ENCODE measurements at regions not wholly inside any gene's neighbourhood (a gene's known extent, or its start where the extent isn't known, plus 50 kb on each side); places are given as distances from the start of the nearest gene placed in this dataset.

DNA sequence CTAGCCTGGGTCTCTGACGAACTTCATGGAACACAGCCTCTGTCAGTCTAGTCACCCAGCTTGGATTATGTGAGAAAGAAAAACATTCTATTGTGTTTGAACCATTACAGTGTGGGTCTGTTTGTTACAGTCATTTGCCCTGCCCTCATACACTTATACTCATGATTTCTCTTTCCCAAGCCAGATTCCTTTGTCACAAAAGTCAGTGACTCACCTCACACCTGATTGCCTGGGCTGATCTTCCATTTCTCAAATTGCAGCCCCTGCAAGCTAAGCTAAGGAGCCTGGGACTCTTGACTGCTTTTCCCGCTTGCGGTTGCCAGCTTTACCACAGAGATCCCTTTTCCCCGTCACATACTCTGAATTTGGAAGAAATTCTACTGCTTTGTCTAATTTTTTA is 395.9 kb downstream of the SAMD5 start:
- Histone ChIP-seq H3K27me3 (ENCODE audit: control insufficient read depth, insufficient read depth, low read length) (no peaks in the 10 kb centered on the region), H3K36me3 (ENCODE audit: control insufficient read depth, insufficient read depth, low read length) (no peaks in the 10 kb centered on the region), H3K4me3 (ENCODE audit: low read depth, low read length) (no peak overlapping the region)
- no peak for FAIRE-seq
- DNase-seq (ENCODE audit: low read depth) = peak; percentile 3
- TF ChIP-seq, protein P1, sequence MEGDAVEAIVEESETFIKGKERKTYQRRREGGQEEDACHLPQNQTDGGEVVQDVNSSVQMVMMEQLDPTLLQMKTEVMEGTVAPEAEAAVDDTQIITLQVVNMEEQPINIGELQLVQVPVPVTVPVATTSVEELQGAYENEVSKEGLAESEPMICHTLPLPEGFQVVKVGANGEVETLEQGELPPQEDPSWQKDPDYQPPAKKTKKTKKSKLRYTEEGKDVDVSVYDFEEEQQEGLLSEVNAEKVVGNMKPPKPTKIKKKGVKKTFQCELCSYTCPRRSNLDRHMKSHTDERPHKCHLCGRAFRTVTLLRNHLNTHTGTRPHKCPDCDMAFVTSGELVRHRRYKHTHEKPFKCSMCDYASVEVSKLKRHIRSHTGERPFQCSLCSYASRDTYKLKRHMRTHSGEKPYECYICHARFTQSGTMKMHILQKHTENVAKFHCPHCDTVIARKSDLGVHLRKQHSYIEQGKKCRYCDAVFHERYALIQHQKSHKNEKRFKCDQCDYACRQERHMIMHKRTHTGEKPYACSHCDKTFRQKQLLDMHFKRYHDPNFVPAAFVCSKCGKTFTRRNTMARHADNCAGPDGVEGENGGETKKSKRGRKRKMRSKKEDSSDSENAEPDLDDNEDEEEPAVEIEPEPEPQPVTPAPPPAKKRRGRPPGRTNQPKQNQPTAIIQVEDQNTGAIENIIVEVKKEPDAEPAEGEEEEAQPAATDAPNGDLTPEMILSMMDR (IDR thresholded peaks at IDR 0.05; ENCODE audit: insufficient read depth, low read length, severe bottlenecking) = no peak

DNA sequence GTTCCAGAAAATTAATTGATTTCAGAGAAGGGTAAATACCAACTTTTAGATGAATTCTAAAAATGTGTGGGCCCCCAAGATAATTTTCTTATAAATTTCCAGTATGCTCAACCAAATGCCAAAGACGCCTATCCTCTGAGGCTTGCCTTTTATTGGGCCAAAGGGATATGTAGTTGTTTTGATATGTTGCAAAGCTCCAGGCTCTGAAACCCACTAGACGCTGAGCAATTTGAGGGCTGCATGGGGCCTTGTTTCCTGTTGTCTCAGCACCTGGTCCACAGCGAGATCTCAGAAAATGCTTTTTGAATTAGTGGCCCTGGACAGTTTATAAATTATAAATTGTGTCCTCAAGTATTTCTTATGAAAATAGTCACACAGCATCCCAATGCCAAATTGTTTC is 397.2 kb downstream of the SAMD5 start:
- TF ChIP-seq, protein P1 (IDR thresholded peaks at IDR 0.05; ENCODE audit: insufficient read depth, low read length, severe bottlenecking) = no peak
- FAIRE-seq = no peak

DNA sequence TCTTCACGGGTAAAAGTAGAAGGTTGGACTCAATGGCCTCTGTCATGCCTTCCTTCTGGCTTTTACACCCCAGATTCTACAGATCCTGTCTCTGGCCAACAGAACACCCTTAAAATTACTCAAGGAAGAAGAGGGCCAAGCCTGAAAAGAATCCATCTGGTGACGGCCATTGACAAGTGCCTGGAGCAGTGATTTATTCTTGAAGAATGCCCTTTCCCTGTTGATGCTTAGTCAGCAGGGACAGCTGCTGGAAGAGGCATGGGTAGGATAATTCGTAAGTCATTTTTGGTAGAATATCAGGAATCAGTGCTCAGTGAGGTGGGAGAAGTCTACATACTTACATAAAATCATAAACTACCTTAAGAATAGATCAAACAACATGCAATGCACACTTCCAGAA is 397.9 kb downstream of the SAMD5 start:
- no peaks in the 10 kb centered on the region for H3K27me3 ChIP-seq (ENCODE audit: control insufficient read depth, insufficient read depth, low read length)
- DNase-seq (ENCODE audit: low read depth) = peak; percentile 32
- no peak overlapping the region for H3K4me3 ChIP-seq (ENCODE audit: low read depth, low read length)
- no peaks in the 10 kb centered on the region for H3K36me3 ChIP-seq (ENCODE audit: control insufficient read depth, insufficient read depth, low read length)
- no peak for FAIRE-seq
- TF ChIP-seq, protein P1 (IDR thresholded peaks at IDR 0.05; ENCODE audit: insufficient read depth, low read length, severe bottlenecking) = no peak

More for the DNA sequence above, 397.2 kb downstream of the SAMD5 start:
- DNase-seq (ENCODE audit: low read depth) = no peak
- Histone ChIP-seq H3K4me3 (ENCODE audit: low read depth, low read length) (no peak overlapping the region), H3K36me3 (ENCODE audit: control insufficient read depth, insufficient read depth, low read length) (no peaks in the 10 kb centered on the region), H3K27me3 (ENCODE audit: control insufficient read depth, insufficient read depth, low read length) (no peaks in the 10 kb centered on the region)

DNA sequence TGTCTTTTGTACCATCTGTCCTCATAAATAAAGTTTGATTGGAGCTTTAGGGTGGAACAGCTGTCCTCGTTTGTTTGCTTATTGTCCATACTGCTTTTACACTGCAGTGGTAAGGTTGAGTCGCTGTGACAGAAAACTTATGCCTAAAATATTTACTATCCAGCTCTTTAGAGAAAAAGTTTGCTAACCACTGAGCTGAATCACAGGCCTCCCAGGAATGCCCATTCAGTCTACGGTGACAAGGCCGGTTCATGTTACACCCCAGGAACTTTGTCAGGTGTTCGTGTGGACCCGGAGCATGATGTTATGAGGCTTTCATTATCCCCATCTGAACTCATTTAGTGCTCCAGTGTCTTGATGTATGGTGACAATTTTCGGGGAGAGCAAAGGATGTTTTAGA is 401.1 kb downstream of the SAMD5 start:
- peak; percentile 21 for DNase-seq (ENCODE audit: low read depth)
- TF ChIP-seq, protein P1 (IDR thresholded peaks at IDR 0.05; ENCODE audit: insufficient read depth, low read length, severe bottlenecking) = no peak

DNA sequence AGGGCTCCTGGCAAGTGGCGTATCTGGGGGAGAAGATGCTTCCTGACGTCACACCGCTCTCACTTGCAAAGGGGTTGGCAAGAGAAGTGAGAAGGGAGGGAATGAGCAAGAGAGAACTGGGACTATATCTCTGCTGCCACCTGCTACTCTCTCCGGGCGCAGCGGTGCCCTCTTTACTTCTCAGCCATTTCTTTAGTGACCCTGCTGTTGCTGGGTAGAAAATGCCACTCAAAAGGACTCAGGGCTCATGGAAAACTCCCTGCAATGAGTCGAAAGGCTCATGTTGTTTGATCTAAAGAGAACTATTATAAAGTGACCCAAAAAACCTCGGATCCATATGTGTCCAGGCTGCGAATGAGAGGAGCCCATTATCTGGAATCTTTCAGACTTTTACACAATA is 401.8 kb downstream of the SAMD5 start:
- Histone ChIP-seq H3K36me3 (ENCODE audit: control insufficient read depth, insufficient read depth, low read length) (no peaks in the 10 kb centered on the region), H3K27me3 (ENCODE audit: control insufficient read depth, insufficient read depth, low read length) (no peaks in the 10 kb centered on the region), H3K4me3 (ENCODE audit: low read depth, low read length) (no peak overlapping the region)
- TF ChIP-seq, protein P1 (IDR thresholded peaks at IDR 0.05; ENCODE audit: insufficient read depth, low read length, severe bottlenecking) = no peak
- DNase-seq (ENCODE audit: low read depth) (no peak), FAIRE-seq (no peak)

More for the DNA sequence above, 401.1 kb downstream of the SAMD5 start:
- no peak for FAIRE-seq
- H3K27me3 ChIP-seq (ENCODE audit: control insufficient read depth, insufficient read depth, low read length) = no peaks in the 10 kb centered on the region
- H3K4me3 ChIP-seq (ENCODE audit: low read depth, low read length) = no peak overlapping the region
- no peaks in the 10 kb centered on the region for H3K36me3 ChIP-seq (ENCODE audit: control insufficient read depth, insufficient read depth, low read length)

DNA sequence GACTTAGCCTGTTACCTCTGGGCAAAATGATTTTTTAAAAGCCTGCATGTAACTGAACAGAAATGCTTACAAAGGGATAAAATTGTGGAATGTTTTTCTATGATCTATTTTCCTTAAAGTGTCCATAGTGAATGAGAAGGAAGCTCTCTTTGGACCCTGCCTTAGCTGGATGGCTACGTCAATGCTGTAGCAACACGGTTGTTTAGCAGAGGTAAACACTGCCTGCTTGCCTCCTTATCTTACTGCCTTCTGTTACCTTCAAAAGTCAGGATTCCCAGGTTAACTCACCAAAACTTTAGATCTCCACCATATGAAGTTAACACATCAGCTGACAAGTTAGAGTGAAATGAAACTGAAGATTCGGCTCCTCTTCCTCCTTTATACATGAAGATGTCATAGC is 402.6 kb downstream of the SAMD5 start:
- Histone ChIP-seq H3K36me3 (ENCODE audit: control insufficient read depth, insufficient read depth, low read length) (no peaks in the 10 kb centered on the region), H3K27me3 (ENCODE audit: control insufficient read depth, insufficient read depth, low read length) (no peaks in the 10 kb centered on the region), H3K4me3 (ENCODE audit: low read depth, low read length) (no peak overlapping the region)
- DNase-seq (ENCODE audit: low read depth) (no peak), FAIRE-seq (no peak)
- TF ChIP-seq, protein P1 (IDR thresholded peaks at IDR 0.05; ENCODE audit: insufficient read depth, low read length, severe bottlenecking) = no peak

Measured in bronchial epithelial cell (primary cell).